HL-60 (cell line): ENCODE measurements at regions not wholly inside any gene's neighbourhood (a gene's known extent, or its start where the extent isn't known, plus 50 kb on each side); places are given as distances from the start of the nearest gene placed in this dataset.

Experiments
- REST ChIP-seq: IDR thresholded peaks from 2 replicates; pipeline ENCODE4 v1.6.1; 2012; ENCODE audit warnings: low read depth; ENCODE audit not compliant: insufficient replicate concordance
- TF ChIP-seq, protein P1 (sequence below): IDR thresholded peaks from one replicate; pipeline ENCODE4 v1.5.1; 2011; ENCODE audit warnings: low read length, control low read depth, inconsistent platforms; ENCODE audit not compliant: insufficient read depth

GRCh38 chr9:27714388-27714787 is 141.1 kb upstream of the C9orf72 start:
- TF ChIP-seq, protein P1, sequence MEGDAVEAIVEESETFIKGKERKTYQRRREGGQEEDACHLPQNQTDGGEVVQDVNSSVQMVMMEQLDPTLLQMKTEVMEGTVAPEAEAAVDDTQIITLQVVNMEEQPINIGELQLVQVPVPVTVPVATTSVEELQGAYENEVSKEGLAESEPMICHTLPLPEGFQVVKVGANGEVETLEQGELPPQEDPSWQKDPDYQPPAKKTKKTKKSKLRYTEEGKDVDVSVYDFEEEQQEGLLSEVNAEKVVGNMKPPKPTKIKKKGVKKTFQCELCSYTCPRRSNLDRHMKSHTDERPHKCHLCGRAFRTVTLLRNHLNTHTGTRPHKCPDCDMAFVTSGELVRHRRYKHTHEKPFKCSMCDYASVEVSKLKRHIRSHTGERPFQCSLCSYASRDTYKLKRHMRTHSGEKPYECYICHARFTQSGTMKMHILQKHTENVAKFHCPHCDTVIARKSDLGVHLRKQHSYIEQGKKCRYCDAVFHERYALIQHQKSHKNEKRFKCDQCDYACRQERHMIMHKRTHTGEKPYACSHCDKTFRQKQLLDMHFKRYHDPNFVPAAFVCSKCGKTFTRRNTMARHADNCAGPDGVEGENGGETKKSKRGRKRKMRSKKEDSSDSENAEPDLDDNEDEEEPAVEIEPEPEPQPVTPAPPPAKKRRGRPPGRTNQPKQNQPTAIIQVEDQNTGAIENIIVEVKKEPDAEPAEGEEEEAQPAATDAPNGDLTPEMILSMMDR, result no peak
- no peak for TF ChIP-seq REST
